ENCODE measurements at regions not wholly inside any gene's neighbourhood (a gene's known extent, or its start where the extent isn't known, plus 50 kb on each side); places are given as distances from the start of the nearest gene placed in this dataset.

GRCh38 chr1:147840909-147841308 is 61.7 kb upstream of the GJA8 start:
- no peak for TF ChIP-seq LEF1 (IDR thresholded peaks at IDR 0.05; ENCODE audit: borderline replicate concordance)
- TF ChIP-seq FOXA1 (IDR thresholded peaks at IDR 0.05) = no peak
- TF ChIP-seq BHLHE40 (IDR thresholded peaks at IDR 0.05; ENCODE audit: borderline replicate concordance) = no peak
- TF ChIP-seq SP1 (IDR thresholded peaks at IDR 0.05) = no peak
- no peak for TF ChIP-seq FOXK2 (IDR thresholded peaks at IDR 0.05)
- TF ChIP-seq HDGF (IDR thresholded peaks at IDR 0.05; ENCODE audit: borderline replicate concordance) = no peak
- no peak for TF ChIP-seq ARNT (IDR thresholded peaks at IDR 0.05)
- TF ChIP-seq NFRKB (IDR thresholded peaks at IDR 0.05) = no peak
- TF ChIP-seq SUZ12 (IDR thresholded peaks at IDR 0.05) = no peak
- no peak for TF ChIP-seq FOXM1 (IDR thresholded peaks at IDR 0.05; ENCODE audit: borderline replicate concordance)
- no peak for TF ChIP-seq ZNF384 (IDR thresholded peaks at IDR 0.05)
- TF ChIP-seq L3MBTL2 (conservative IDR thresholded peaks at IDR 0.05) = no peak
